K562 (cell line): ENCODE measurements at regions not wholly inside any gene's neighbourhood (a gene's known extent, or its start where the extent isn't known, plus 50 kb on each side); places are given as distances from the start of the nearest gene placed in this dataset.

ENCODE experiments used
- CEBPG ChIP-seq, 3 experiments: fragments of 200-800 bp in 1 of 3; sonication (Bioruptor generic) in 1 of 3; sonication (generic) in 1 of 3; formaldehyde crosslinking in 1 of 3; IDR thresholded peaks in 2 of 3; conservative IDR thresholded peaks in 1 of 3; 2 replicates each; pipeline versions ENCODE4 v1.6.1 to v1.8.0; 2016 to 2022; ENCODE audit warnings: missing compliant biosample characterization in 2 of 3, missing genetic modification characterization in 2 of 3, mild to moderate bottlenecking in 1 of 3, missing genetic modification reagents in 1 of 3
- MYNN ChIP-seq, 2 experiments: sonication (generic); formaldehyde crosslinking in 1 of 2; IDR thresholded peaks; 2 replicates each; pipeline versions ENCODE4 v1.5.0 to v1.6.1; 2016 to 2020; ENCODE audit warnings: antibody characterized with exemption in 1 of 2, missing genetic modification reagents in 1 of 2
- NFRKB ChIP-seq: fragments of 450-650 bp; IDR thresholded peaks from 2 replicates; pipeline ENCODE4 v1.6.1; 2016; ENCODE audit warnings: low read depth
- NRF1 ChIP-seq, 2 experiments: fragments of 450-650 bp; IDR thresholded peaks in 1 of 2; conservative IDR thresholded peaks in 1 of 2; 2 replicates each; pipeline ENCODE4 v1.6.1; 2014; ENCODE audit warnings: mild to moderate bottlenecking in 2 of 2
- POLR2AphosphoS5 ChIP-seq: IDR thresholded peaks from 2 replicates; pipeline ENCODE4 v1.6.1; 2011; ENCODE audit warnings: mild to moderate bottlenecking, low read depth, low read length, moderate library complexity; ENCODE audit not compliant: control insufficient read depth, insufficient read depth
- TBP ChIP-seq: optimal IDR thresholded peaks from 2 replicates; pipeline ENCODE3; 2011; ENCODE audit warnings: low read depth, low read length, improper control_type of control experiment
- ZNF41 ChIP-seq: fragments of 250-450 bp; sonication (Bioruptor Pico); conservative IDR thresholded peaks from 2 replicates; pipeline ENCODE4 v1.4.0; 2020; ENCODE audit warnings: mild to moderate bottlenecking
- ZNF551 ChIP-seq: fragments of 250-450 bp; sonication (Bioruptor Pico); IDR thresholded peaks from 2 replicates; pipeline ENCODE4 v1.5.0; 2021; ENCODE audit warnings: mild to moderate bottlenecking, moderate library complexity
- TF ChIP-seq, protein P1 (sequence below), 3 experiments: IDR thresholded peaks in 2 of 3; conservative IDR thresholded peaks in 1 of 3; 2 replicates each; pipeline ENCODE4 v1.5.1; 2011 to 2012; ENCODE audit warnings: low read length in 3 of 3, mild to moderate bottlenecking in 3 of 3, control low read depth in 2 of 3, improper control_type of control experiment in 1 of 3, inconsistent platforms in 1 of 3, low read depth in 1 of 3, mixed read lengths in 1 of 3, moderate library complexity in 1 of 3; ENCODE audit not compliant: insufficient read depth in 2 of 3
- TF ChIP-seq, protein P2 (sequence below): fragments of 450-650 bp; IDR thresholded peaks from 2 replicates; pipeline ENCODE4 v1.6.1; 2016; ENCODE audit warnings: mild to moderate bottlenecking
- TF ChIP-seq, protein P3 (sequence below), 2 experiments: fragments of 450-650 bp; conservative IDR thresholded peaks; 2 replicates each; pipeline ENCODE4 v1.6.1; 2017; ENCODE audit warnings: mild to moderate bottlenecking in 2 of 2, moderate library complexity in 2 of 2

DNA sequence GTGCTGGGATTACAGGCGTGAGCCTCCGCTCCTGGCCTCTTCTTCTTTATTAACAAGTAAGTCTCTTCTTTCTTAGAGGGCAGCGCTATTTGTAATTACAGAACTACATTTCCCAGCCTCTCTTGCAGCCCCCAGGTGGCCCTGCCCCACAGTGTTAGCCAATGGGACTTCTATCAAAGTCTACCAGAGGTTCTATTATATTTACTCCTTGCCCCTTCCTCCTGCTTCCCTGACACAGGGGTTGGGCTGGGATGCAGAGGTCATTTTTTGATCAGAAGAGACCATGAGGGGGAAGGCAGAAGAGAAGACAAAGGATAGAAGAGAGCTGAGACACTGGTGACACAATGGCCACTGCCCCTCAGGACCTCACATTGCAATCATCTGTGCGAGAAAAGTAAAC lies 224.2 kb downstream of the SYK start:
- TF ChIP-seq NRF1 (conservative IDR thresholded peaks at IDR 0.05 in 1 of 2, IDR thresholded peaks at IDR 0.05 in 1 of 2) (no peak), MYNN (IDR thresholded peaks at IDR 0.05) (no peak), MYNN (CRISPR knock-in tag; IDR thresholded peaks at IDR 0.05) (no peak), CEBPG (CRISPR knock-in tag; IDR thresholded peaks at IDR 0.05) (no peak), CEBPG (tag; conservative IDR thresholded peaks at IDR 0.05 in 1 of 2, IDR thresholded peaks at IDR 0.05 in 1 of 2) (no peak), POLR2AphosphoS5 (no peak), ZNF41 (CRISPR knock-in tag) (no peak), ZNF551 (CRISPR knock-in tag) (no peak), NFRKB (no peak), TBP (no peak)
- TF ChIP-seq, protein P1, sequence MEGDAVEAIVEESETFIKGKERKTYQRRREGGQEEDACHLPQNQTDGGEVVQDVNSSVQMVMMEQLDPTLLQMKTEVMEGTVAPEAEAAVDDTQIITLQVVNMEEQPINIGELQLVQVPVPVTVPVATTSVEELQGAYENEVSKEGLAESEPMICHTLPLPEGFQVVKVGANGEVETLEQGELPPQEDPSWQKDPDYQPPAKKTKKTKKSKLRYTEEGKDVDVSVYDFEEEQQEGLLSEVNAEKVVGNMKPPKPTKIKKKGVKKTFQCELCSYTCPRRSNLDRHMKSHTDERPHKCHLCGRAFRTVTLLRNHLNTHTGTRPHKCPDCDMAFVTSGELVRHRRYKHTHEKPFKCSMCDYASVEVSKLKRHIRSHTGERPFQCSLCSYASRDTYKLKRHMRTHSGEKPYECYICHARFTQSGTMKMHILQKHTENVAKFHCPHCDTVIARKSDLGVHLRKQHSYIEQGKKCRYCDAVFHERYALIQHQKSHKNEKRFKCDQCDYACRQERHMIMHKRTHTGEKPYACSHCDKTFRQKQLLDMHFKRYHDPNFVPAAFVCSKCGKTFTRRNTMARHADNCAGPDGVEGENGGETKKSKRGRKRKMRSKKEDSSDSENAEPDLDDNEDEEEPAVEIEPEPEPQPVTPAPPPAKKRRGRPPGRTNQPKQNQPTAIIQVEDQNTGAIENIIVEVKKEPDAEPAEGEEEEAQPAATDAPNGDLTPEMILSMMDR (IDR thresholded peaks at IDR 0.05 in 2 of 3, conservative IDR thresholded peaks at IDR 0.05 in 1 of 3; ENCODE audit: insufficient read depth in 2 of 3, low read depth in 1 of 3, low read length in 3 of 3), result no peak
- TF ChIP-seq, protein P2, sequence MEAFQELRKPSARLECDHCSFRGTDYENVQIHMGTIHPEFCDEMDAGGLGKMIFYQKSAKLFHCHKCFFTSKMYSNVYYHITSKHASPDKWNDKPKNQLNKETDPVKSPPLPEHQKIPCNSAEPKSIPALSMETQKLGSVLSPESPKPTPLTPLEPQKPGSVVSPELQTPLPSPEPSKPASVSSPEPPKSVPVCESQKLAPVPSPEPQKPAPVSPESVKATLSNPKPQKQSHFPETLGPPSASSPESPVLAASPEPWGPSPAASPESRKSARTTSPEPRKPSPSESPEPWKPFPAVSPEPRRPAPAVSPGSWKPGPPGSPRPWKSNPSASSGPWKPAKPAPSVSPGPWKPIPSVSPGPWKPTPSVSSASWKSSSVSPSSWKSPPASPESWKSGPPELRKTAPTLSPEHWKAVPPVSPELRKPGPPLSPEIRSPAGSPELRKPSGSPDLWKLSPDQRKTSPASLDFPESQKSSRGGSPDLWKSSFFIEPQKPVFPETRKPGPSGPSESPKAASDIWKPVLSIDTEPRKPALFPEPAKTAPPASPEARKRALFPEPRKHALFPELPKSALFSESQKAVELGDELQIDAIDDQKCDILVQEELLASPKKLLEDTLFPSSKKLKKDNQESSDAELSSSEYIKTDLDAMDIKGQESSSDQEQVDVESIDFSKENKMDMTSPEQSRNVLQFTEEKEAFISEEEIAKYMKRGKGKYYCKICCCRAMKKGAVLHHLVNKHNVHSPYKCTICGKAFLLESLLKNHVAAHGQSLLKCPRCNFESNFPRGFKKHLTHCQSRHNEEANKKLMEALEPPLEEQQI, result no peak
- TF ChIP-seq, protein P3, sequence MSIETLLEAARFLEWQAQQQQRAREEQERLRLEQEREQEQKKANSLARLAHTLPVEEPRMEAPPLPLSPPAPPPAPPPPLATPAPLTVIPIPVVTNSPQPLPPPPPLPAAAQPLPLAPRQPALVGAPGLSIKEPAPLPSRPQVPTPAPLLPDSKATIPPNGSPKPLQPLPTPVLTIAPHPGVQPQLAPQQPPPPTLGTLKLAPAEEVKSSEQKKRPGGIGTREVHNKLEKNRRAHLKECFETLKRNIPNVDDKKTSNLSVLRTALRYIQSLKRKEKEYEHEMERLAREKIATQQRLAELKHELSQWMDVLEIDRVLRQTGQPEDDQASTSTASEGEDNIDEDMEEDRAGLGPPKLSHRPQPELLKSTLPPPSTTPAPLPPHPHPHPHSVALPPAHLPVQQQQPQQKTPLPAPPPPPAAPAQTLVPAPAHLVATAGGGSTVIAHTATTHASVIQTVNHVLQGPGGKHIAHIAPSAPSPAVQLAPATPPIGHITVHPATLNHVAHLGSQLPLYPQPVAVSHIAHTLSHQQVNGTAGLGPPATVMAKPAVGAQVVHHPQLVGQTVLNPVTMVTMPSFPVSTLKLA (conservative IDR thresholded peaks at IDR 0.05), result no peak
